GM23248 (cell line): ENCODE measurements at regions not wholly inside any gene's neighbourhood (a gene's known extent, or its start where the extent isn't known, plus 50 kb on each side); places are given as distances from the start of the nearest gene placed in this dataset.

Experiments used
- DNase-seq: peaks from one replicate; pipeline ENCODE4 v3.0.0-alpha.2; 2015
- H2AFZ ChIP-seq: fragments of 200-600 bp; sonication (generic); 2 replicates; pipeline ENCODE4 v1.6.1; 2016; ENCODE audit warnings: antibody characterized with exemption
- H3F3A ChIP-seq: fragments of 200-600 bp; sonication (generic); 2 replicates; pipeline ENCODE4 v1.6.1; 2016; ENCODE audit warnings: mild to moderate bottlenecking, antibody characterized with exemption, mixed run types; ENCODE audit not compliant: insufficient read depth
- H3K27ac ChIP-seq: fragments of 200-600 bp; sonication (generic); 2 replicates; pipeline ENCODE4 v1.5.1; 2016; ENCODE audit warnings: mild to moderate bottlenecking
- H3K27me3 ChIP-seq: fragments of 200-600 bp; sonication (generic); replicated peaks from 2 replicates; pipeline ENCODE4 v1.6.1; 2016; ENCODE audit warnings: mild to moderate bottlenecking; ENCODE audit not compliant: insufficient read depth
- H3K36me3 ChIP-seq: fragments of 200-600 bp; sonication (generic); 2 replicates; pipeline ENCODE4 v1.6.1; 2016; ENCODE audit warnings: low read depth, mild to moderate bottlenecking
- H3K4me1 ChIP-seq: fragments of 200-600 bp; sonication (generic); 2 replicates; pipeline ENCODE4 v1.6.1; 2016; ENCODE audit warnings: mild to moderate bottlenecking; ENCODE audit not compliant: insufficient read depth
- H3K4me2 ChIP-seq: fragments of 200-600 bp; sonication (generic); one replicate; pipeline ENCODE4 v1.6.1; 2016; ENCODE audit warnings: mild to moderate bottlenecking; ENCODE audit not compliant: unreplicated experiment
- H3K4me3 ChIP-seq: fragments of 200-600 bp; sonication (generic); 2 replicates; pipeline ENCODE4 v1.5.1; 2016; ENCODE audit warnings: mild to moderate bottlenecking
- H3K79me2 ChIP-seq: fragments of 200-600 bp; sonication (generic); 2 replicates; pipeline ENCODE4 v1.6.1; 2016; ENCODE audit warnings: mild to moderate bottlenecking; ENCODE audit not compliant: insufficient read depth
- H3K9ac ChIP-seq: fragments of 200-600 bp; sonication (generic); 2 replicates; pipeline ENCODE4 v1.6.1; 2016; ENCODE audit warnings: mild to moderate bottlenecking
- H3K9me2 ChIP-seq: fragments of 200-600 bp; sonication (generic); 2 replicates; pipeline ENCODE4 v1.6.1; 2016; ENCODE audit warnings: mixed run types, mild to moderate bottlenecking, moderate library complexity; ENCODE audit not compliant: insufficient read depth
- H3K9me3 ChIP-seq: fragments of 200-600 bp; sonication (generic); one replicate; pipeline ENCODE4 v1.6.1; 2017; ENCODE audit warnings: low read depth
- H4K20me1 ChIP-seq: fragments of 200-600 bp; sonication (generic); 2 replicates; pipeline ENCODE4 v1.6.0; 2016; ENCODE audit not compliant: insufficient read depth
- EZH2 ChIP-seq: fragments of 200-600 bp; sonication (generic); IDR thresholded peaks from 2 replicates; pipeline ENCODE4 v1.6.1; 2018; ENCODE audit warnings: antibody characterized with exemption, mild to moderate bottlenecking; ENCODE audit not compliant: insufficient read depth, poor library complexity, severe bottlenecking
- EZH2phosphoT487 ChIP-seq: fragments of 200-600 bp; sonication (generic); IDR thresholded peaks from 2 replicates; pipeline ENCODE4 v1.6.1; 2018; ENCODE audit warnings: antibody characterized with exemption, moderate library complexity, mild to moderate bottlenecking, low read depth; ENCODE audit not compliant: insufficient read depth
- WGBS, 2 experiments: methylation state at CpG; one replicate each; pipeline ENCODE4 v1.1.6; 2015 to 2017; ENCODE audit warnings: low lambda C conversion rate in 2 of 2, low coverage in 1 of 2; ENCODE audit errors: missing lambda C conversion rate in 2 of 2; 5-methylcytosine and 5-hydroxymethylcytosine counted together
- in situ Hi-C: fragments of 300-500 bp; cut with MboI; formaldehyde crosslinking; loops from 2 replicates; pipeline ENCODE4 v1.15.0; 2020

GRCh38 chr2:129777146-129777545 is 202.3 kb upstream of the RAB6C start:
- no peak overlapping the region for H3K4me2 ChIP-seq
- no peak overlapping the region for H3K4me3 ChIP-seq
- no peaks in the 10 kb centered on the region for H3K36me3 ChIP-seq
- TF ChIP-seq EZH2phosphoT487 (no peak), EZH2 (no peak)
- H3K27ac ChIP-seq = no peak overlapping the region
- 50 to 55% methylated on average over 2 of the region's 2 CpGs for WGBS, 2 experiments
- no peak for DNase-seq
- H4K20me1 ChIP-seq = no peaks in the 10 kb centered on the region
- no peak overlapping the region for H3K9ac ChIP-seq
- no peaks in the 10 kb centered on the region for H3K27me3 ChIP-seq
- H3K9me3 ChIP-seq = no peaks in the 10 kb centered on the region
- in situ Hi-C loops = no loop called here
- H3F3A ChIP-seq = no peaks in the 10 kb centered on the region
- no peaks in the 10 kb centered on the region for H3K79me2 ChIP-seq
- no peaks in the 10 kb centered on the region for H3K9me2 ChIP-seq
- no peak overlapping the region for H2AFZ ChIP-seq
- no peaks in the 10 kb centered on the region for H3K4me1 ChIP-seq

GRCh38 chr2:129777762-129778583 is 201.5 kb upstream of the RAB6C start:
- WGBS, 2 experiments = 7 to 12% methylated on average over 9 of the region's 9 CpGs
- Histone ChIP-seq H4K20me1 (no peaks in the 10 kb centered on the region), H3K27ac (no peak overlapping the region), H3K4me1 (no peaks in the 10 kb centered on the region), H2AFZ (no peak overlapping the region), H3K4me3 (no peak overlapping the region), H3K9me3 (no peaks in the 10 kb centered on the region), H3F3A (no peaks in the 10 kb centered on the region), H3K27me3 (no peaks in the 10 kb centered on the region), H3K9ac (no peak overlapping the region), H3K9me2 (no peaks in the 10 kb centered on the region), H3K79me2 (no peaks in the 10 kb centered on the region), H3K36me3 (no peaks in the 10 kb centered on the region), H3K4me2 (no peak overlapping the region)
- no peak for DNase-seq
- TF ChIP-seq EZH2 (no peak), EZH2phosphoT487 (no peak)
- in situ Hi-C loops = no loop called here

GRCh38 chr2:129778584-129778877 is 200.9 kb upstream of the RAB6C start:
- no peaks in the 10 kb centered on the region for H3K27me3 ChIP-seq
- H3K36me3 ChIP-seq = no peaks in the 10 kb centered on the region
- H3F3A ChIP-seq = no peaks in the 10 kb centered on the region
- no peaks in the 10 kb centered on the region for H3K9me3 ChIP-seq
- 39 to 43% methylated on average over 8 of the region's 8 CpGs for WGBS, 2 experiments
- no peak overlapping the region for H3K9ac ChIP-seq
- no peaks in the 10 kb centered on the region for H3K4me1 ChIP-seq
- no peak overlapping the region for H2AFZ ChIP-seq
- no peaks in the 10 kb centered on the region for H3K79me2 ChIP-seq
- in situ Hi-C loops = no loop called here
- TF ChIP-seq EZH2 = no peak
- no peak for TF ChIP-seq EZH2phosphoT487
- no peak overlapping the region for H3K4me2 ChIP-seq
- no peaks in the 10 kb centered on the region for H3K9me2 ChIP-seq
- H4K20me1 ChIP-seq = no peaks in the 10 kb centered on the region
- H3K4me3 ChIP-seq = no peak overlapping the region
- H3K27ac ChIP-seq = no peak overlapping the region
- no peak for DNase-seq

GRCh38 chr2:129779783-129780182 is 199.7 kb upstream of the RAB6C start:
- in situ Hi-C loops = no loop called here
- H3K27ac ChIP-seq = no peak overlapping the region
- no peak overlapping the region for H3K9ac ChIP-seq
- H3K9me3 ChIP-seq = no peaks in the 10 kb centered on the region
- no peaks in the 10 kb centered on the region for H3K36me3 ChIP-seq
- H3K79me2 ChIP-seq = no peaks in the 10 kb centered on the region
- no peaks in the 10 kb centered on the region for H3K9me2 ChIP-seq
- no peak for TF ChIP-seq EZH2
- TF ChIP-seq EZH2phosphoT487 = no peak
- H2AFZ ChIP-seq = no peak overlapping the region
- no peaks in the 10 kb centered on the region for H3F3A ChIP-seq
- WGBS, 2 experiments = 75 to 80% methylated on average over 6 of the region's 6 CpGs
- no peak overlapping the region for H3K4me3 ChIP-seq
- DNase-seq = no peak
- H4K20me1 ChIP-seq = no peaks in the 10 kb centered on the region
- no peaks in the 10 kb centered on the region for H3K4me1 ChIP-seq
- H3K4me2 ChIP-seq = no peak overlapping the region
- no peaks in the 10 kb centered on the region for H3K27me3 ChIP-seq
